ENCODE measurements at regions not wholly inside any gene's neighbourhood (a gene's known extent, or its start where the extent isn't known, plus 50 kb on each side); places are given as distances from the start of the nearest gene placed in this dataset.
"Not testable (repeated sequence)": the region's sequence is repeated elsewhere in the genome, so short reads cannot be mapped to it uniquely, and the experiment has no call there.

GRCh38 chr10:7027237-7027912 lies 383.5 kb downstream of the SFMBT2 start:
- DNase-seq: no peak

GRCh38 chr10:7026818-7027217 lies 384.0 kb downstream of the SFMBT2 start:
- no peak for DNase-seq

GRCh38 chr10:7025296-7025695 lies 385.5 kb downstream of the SFMBT2 start:
- DNase-seq: no peak

GRCh38 chr10:7015457-7015856 lies 395.4 kb downstream of the SFMBT2 start:
- DNase-seq: no peak

GRCh38 chr10:7014721-7015120 lies 396.1 kb downstream of the SFMBT2 start:
- no peak for DNase-seq

GRCh38 chr10:7011994-7012393 lies 398.8 kb downstream of the SFMBT2 start:
- no peak for DNase-seq

GRCh38 chr10:7008645-7009044 lies 402.2 kb downstream of the SFMBT2 start:
- no peak for DNase-seq

- DNase-seq: no peak
Observed at GRCh38 chr10:7007600-7008190, 403.1 kb downstream of the SFMBT2 start.

GRCh38 chr10:7006566-7006965 lies 404.3 kb downstream of the SFMBT2 start:
- no peak for DNase-seq

GRCh38 chr10:7003831-7004395 lies 406.9 kb downstream of the SFMBT2 start:
- DNase-seq: no peak

GRCh38 chr10:7000061-7000460 lies 410.8 kb downstream of the SFMBT2 start:
- no peak for DNase-seq

GRCh38 chr10:6999232-6999925 lies 411.5 kb downstream of the SFMBT2 start:
- no peak for DNase-seq

GRCh38 chr10:6997509-6997908 lies 413.3 kb downstream of the SFMBT2 start:
- no peak for DNase-seq

GRCh38 chr10:6996431-6996830 lies 414.4 kb downstream of the SFMBT2 start:
- no peak for DNase-seq

GRCh38 chr10:6995831-6996230 lies 415.0 kb downstream of the SFMBT2 start:
- peak; percentile 76 for DNase-seq

GRCh38 chr10:6995341-6995740 lies 415.3 kb upstream of the PRKCQ start:
- peak; percentile 80 for DNase-seq

- no peak for DNase-seq
Observed at GRCh38 chr10:6990891-6991290, 410.8 kb upstream of the PRKCQ start.

- no peak for DNase-seq
Observed at GRCh38 chr10:6988654-6989053, 408.6 kb upstream of the PRKCQ start.

GRCh38 chr10:6987536-6987945 lies 407.5 kb upstream of the PRKCQ start:
- no peak for DNase-seq

GRCh38 chr10:6986927-6987326 lies 406.9 kb upstream of the PRKCQ start:
- no peak for DNase-seq

GRCh38 chr10:6985644-6986043 lies 405.6 kb upstream of the PRKCQ start:
- DNase-seq: no peak

GRCh38 chr10:6984971-6985370 lies 404.9 kb upstream of the PRKCQ start:
- no peak for DNase-seq

GRCh38 chr10:6984016-6984415 lies 403.9 kb upstream of the PRKCQ start:
- not testable (repeated sequence) for DNase-seq

- DNase-seq: no peak
Observed at GRCh38 chr10:6980353-6980752, 400.3 kb upstream of the PRKCQ start.
